Renal cortical epithelial cell (primary cell): ENCODE measurements at regions not wholly inside any gene's neighbourhood (a gene's known extent, or its start where the extent isn't known, plus 50 kb on each side); places are given as distances from the start of the nearest gene placed in this dataset.

Experiments
- DNase-seq: peaks from one replicate; pipeline ENCODE4 v3.0.0-alpha.2; 2011; ENCODE audit warnings: low read depth

DNA sequence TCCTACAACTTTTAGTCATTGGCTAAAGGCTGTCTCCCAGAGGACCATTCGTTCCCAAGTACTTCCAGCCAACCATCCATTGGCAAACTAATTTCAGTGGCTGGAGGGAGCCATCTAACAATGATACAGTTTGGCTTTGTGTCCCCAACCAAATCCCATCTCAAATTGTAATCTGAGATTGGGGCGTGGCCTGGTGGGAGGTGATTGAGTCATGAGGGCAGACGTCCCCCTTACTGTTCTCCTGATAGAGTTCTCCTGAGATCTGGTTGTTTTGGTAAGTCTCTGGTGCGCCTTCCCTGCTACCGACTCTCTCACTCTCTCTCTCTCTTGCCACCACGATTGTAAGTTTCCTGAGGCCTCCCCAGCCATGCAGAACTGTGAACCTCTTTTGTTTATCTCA, 99.7 kb upstream of the FUT8 start:
- DNase-seq: no peak

- no peak for DNase-seq
Observed at GRCh38 chr14:65318636-65319506, 93.7 kb upstream of the FUT8 start.

GRCh38 chr14:65320661-65321308, 91.7 kb upstream of the FUT8 start:
- DNase-seq: no peak

- DNase-seq: no peak
Observed at GRCh38 chr14:65321370-65321875, 91.1 kb upstream of the FUT8 start.

- DNase-seq: no peak
Observed at GRCh38 chr14:65329481-65329880, 83.0 kb upstream of the FUT8 start.

DNA sequence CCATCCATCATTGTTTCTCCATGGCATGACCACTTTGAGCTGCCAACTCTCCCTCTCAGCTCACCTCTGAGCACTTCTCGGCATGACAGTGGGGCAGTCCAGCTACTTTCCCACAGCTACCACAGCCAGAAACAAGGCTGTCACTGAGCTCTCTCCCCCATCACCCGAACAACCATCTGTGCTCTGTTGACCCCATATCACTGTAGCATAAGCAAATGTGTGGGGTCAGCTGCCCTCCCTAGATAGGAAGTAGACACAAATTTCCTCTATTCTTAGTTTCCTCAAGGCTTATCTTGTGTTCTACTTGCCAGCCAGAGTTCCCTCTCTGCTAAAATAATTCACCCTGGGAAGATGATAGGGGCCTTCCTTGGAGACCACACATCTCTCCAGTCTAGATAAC, 82.6 kb upstream of the FUT8 start:
- no peak for DNase-seq

- no peak for DNase-seq
Observed at GRCh38 chr14:65330416-65330815, 82.1 kb upstream of the FUT8 start.

- no peak for DNase-seq
Observed at GRCh38 chr14:65331652-65332051, 80.9 kb upstream of the FUT8 start.

DNA sequence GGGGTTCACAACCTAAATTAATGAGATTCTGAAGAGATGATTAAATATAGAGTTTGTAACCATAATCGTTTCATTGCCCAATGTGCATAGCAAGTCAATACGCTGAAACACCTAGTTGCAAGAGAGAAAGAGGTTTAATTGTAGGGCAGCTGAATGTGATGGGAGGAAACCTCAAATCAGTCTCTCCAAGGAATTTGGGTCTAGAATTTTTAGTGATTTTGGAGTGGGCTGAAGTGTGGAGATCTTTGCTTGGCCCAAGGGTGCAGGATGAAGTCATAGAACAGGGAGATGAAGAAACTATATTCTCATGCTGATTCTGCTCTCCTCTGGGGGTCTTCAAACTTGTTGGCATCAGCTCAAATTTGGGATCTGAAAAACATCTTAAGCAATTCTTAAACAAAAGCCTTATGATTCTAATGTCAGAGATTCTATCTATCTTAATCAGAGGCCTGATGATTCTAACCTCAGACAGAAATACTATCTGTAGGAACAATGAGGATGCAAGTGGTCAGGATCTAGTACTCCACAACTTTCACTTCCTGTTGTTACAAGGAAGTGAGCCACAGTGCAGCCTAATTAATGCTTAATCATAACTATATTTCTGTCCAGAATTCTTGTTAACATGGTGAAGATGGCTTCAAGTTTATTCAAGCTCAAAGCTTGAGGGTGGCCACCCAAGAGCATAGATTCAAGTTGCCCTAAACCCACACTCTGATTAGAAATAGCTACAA, 80.2 kb upstream of the FUT8 start:
- no peak for DNase-seq

DNA sequence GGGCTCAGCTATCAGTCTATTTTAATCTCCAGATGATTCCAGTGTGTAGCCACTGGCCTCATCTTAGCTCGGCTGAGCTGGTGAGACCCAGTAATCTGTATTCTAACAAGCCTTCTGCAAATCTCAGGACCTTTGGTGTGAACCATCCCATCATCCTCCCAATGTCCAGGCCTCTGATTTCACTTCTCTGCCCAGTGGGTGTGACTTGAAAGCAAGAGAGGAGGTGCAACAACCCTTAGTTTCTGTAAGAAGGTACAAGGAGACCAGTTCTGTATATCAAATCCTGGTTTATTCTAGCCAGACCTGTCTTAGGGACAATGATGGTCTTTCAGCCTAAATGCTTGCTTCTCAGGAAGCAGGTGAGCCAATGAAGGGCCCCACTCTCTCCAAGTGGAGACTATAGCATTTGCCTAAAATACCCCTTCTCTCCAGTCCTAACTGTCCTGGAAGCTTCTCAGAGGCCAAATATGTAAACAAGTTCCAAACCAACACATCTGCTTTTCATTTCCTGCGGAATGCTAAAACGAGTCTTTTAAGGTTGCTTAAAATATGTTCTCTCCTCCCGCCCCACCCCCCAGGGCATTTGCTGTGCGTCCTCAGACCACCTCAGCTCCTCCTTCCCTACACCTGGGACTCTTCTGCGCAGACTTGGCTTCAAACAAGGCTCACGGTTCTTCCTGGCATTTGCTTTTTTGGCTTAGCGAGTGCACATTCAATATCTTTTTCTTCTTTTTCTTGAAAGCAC, 78.4 kb upstream of the FUT8 start:
- no peak for DNase-seq

- no peak for DNase-seq
Observed at GRCh38 chr14:65334765-65335410, 77.6 kb upstream of the FUT8 start.

DNA sequence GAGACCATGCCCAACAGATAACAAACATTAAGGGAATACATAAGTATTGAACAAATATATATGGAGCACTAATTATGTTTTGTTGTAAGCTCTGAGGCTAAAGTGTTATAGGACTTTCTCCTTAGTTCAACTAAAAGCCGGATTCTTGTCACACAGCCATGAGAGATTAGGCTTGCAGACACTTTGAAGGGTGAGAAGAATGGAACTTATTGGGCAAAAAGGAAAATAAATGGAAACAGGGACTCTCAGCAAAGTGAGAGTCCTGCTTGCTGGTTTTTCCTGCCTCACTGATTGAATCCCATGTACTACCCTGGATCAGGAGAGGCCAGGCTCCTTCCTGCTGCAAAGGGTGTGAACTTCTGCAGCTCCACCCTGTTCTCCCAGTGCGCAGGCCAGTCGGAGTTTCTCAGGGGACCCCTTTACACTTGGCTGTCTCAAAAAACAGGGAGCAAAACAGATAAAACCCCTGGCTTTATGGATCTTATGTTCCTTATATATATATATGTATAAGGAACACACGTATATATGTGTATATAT, 77.1 kb upstream of the FUT8 start:
- DNase-seq: no peak

GRCh38 chr14:65336191-65336591, 76.3 kb upstream of the FUT8 start:
- peak; percentile 57 for DNase-seq

GRCh38 chr14:65339866-65340265, 72.7 kb upstream of the FUT8 start:
- no peak for DNase-seq

DNA sequence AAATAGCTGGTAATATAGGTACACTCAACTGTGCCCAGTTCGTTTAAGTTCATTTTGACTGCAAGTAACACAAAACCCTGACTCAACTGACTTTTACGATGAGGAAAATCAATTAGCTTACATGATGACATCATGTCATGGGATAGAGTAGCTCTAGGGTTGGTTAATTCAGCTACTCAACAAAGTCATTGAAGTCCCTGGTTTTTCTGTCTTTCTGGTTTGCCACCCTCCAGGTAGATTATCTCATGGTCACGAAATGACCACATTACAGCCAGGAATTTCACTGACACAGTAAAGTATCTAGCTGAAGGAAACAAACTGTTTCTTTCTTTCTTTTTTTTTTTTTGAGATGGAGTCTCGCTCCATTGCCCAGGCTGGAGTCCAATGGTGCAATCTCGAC, 68.5 kb upstream of the FUT8 start:
- peak; percentile 91 for DNase-seq

DNA sequence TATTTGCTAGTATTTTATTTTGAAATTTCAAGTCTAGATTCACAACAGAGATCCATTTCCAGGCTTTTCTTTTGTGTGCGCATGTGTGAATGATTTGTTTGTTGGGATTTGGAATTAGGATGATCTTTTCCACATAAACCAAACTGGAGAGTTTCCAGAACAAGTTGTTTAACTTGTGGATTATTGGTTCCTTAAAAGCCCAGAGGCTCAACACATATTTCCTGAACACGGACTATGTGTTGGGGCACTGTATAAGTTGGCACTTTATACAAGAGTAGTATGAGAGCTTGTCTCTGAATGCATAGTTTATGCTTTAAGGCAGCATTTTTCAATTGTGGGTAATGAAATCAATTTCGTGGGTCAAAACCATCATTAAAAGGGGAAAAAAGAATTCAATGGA, 67.3 kb upstream of the FUT8 start:
- no peak for DNase-seq

DNA sequence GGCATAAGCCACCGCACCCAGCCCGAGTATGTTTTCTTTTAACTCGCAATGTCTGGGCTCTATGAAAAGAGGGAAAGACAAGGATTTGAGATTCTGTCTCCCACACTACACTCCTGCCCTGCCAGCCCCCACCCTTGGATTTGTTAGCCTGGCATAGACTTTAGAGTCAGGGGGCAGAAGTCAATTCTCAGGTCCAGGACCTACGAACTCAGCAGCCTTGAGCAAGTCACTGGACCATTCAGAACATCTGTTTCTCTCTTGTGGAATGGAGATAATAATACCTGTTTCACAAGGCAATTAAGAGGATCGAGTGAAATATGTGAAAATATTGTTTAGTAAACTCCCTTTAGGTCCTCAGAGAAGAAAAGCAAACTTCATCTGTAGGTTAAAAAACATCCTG, 66.1 kb upstream of the FUT8 start:
- no peak for DNase-seq

DNA sequence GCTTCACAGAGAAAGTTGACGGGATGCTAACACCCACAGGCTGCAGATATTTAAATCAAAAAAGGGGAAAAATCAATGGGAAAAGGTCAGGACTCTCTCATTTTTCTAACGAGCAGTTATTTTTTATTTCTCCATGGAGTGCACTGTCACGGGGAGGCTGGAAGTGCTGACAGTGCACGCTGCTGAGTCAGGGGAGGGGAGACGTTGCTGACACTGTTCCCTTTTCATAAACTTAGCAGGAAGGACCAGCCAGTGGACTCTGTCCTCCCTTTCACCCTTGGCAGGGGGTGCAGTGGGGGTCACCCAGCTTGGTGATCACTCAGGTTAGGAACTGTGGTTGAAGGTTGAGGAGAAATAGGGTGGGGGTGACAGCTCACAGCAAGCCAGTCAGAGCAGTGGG, 65.6 kb upstream of the FUT8 start:
- no peak for DNase-seq

DNA sequence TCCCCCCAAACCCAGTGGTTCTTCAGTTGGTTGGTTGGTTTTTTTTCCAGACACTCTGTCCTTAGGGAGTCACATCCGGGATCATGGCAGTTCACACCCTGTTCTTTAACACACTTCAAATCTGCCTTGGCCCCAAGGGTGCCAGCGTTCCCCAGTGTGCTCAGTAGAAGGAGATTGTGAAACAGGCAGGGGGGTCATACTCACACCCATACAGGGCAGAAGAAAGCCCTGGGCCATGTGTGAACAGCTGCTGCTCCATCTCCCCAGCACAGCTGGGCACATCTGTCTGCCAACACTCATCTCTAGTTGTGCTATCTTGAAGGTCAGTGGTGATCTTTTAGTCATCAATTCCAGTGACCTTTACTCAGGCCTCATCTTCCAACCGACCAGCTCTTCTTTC, 64.4 kb upstream of the FUT8 start:
- no peak for DNase-seq

DNA sequence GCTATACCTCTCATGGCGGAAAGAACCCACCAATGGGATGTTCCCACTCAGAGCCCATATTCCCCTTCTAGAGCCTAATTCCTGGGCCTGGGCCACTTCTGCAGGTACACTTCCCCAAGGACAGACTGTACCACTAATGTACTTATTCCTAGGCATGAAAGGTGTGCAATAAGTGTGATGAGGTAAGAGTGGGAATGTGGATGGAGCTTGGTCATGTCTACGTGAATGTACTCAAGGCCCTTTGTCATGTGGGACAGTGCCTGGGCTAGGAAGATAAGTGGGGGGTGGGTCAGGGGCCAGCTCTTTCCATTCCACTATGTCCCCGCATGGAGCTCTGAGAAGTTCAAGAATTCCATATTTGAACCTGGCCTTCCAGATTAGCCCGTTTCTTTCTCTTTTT, 63.4 kb upstream of the FUT8 start:
- peak; percentile 70 for DNase-seq
